ENCODE measurements at regions not wholly inside any gene's neighbourhood (a gene's known extent, or its start where the extent isn't known, plus 50 kb on each side); places are given as distances from the start of the nearest gene placed in this dataset.
A peak's percentile ranks its signal among the peaks of the same experiment; 100 is the strongest.

- no peaks in the 10 kb centered on the region for H3K27me3 ChIP-seq (ENCODE audit: insufficient read depth)
- H3K4me1 ChIP-seq (ENCODE audit: control insufficient read depth in 1 of 2, insufficient read depth in 2 of 2, low read depth in 1 of 2, low read length in 1 of 2) = peaks cover 21 to 40% of the 10 kb centered on the region in 2 experiments
- peak overlapping the region; percentile 58 for H3K9ac ChIP-seq
- 27% methylated on average over 23 of the region's 23 CpGs for WGBS (ENCODE audit: low lambda C conversion rate)
- ChIA-PET CTCF (interaction anchor here (0.7 to 1.9 kb wide), 7 partner anchors 10 to 706 kb away, joined by 3 to 7 read pairs (median 5); no protein-coding TSS in a partner anchor), POLR2A (interaction anchor here (0.8 to 1.3 kb wide), 7 partner anchors 11 to 974 kb away, joined by 3 to 16 read pairs (median 3); no protein-coding TSS in a partner anchor)
- H3K79me2 ChIP-seq (ENCODE audit: insufficient read depth) = no peaks in the 10 kb centered on the region
- no peaks in the 10 kb centered on the region for H3K36me3 ChIP-seq (replicated peaks in 1 of 2; ENCODE audit: control insufficient read depth in 1 of 2, insufficient read depth in 2 of 2, low read length in 1 of 2)
- H3K4me2 ChIP-seq = peak overlapping the region; percentile 58
- peaks cover 21% of the 10 kb centered on the region for H3F3A ChIP-seq (replicated peaks; ENCODE audit: insufficient read depth)
- no peaks in the 10 kb centered on the region for H3K9me3 ChIP-seq
- peak overlapping the region; percentile 95 to 100 for H3K27ac ChIP-seq (ENCODE audit: low read depth in 2 of 2, low read length in 1 of 2)
- no peaks in the 10 kb centered on the region for H4K20me1 ChIP-seq (ENCODE audit: insufficient read depth)
- no peak overlapping the region for H3K4me3 ChIP-seq (ENCODE audit: low read depth in 2 of 2, low read length in 1 of 2)
- peak; percentile 80 for DNase-seq
- H2AFZ ChIP-seq (ENCODE audit: low read depth) = peak overlapping the region; percentile 88
- no peaks in the 10 kb centered on the region for H3K9me2 ChIP-seq
- TF ChIP-seq RAD21 (IDR thresholded peaks at IDR 0.05; ENCODE audit: low read length) (no peak; the same call in none of the 2 replicates), ZBTB33 (IDR thresholded peaks at IDR 0.05; ENCODE audit: borderline replicate concordance, low read depth) (peak; percentile 74; the same call in 1 of the 2 replicates), NRF1 (IDR thresholded peaks at IDR 0.05; ENCODE audit: low read depth, low read length) (no peak), SIN3A (IDR thresholded peaks at IDR 0.05; ENCODE audit: borderline replicate concordance, low read depth, low read length) (no peak), CHD2 (IDR thresholded peaks at IDR 0.05; ENCODE audit: low read length, partially characterized antibody) (peak; percentile 62), FOSL2 (IDR thresholded peaks at IDR 0.05; ENCODE audit: borderline replicate concordance, low read depth) (peak; percentile 37; the same call in 1 of the 2 replicates), CTCF (IDR thresholded peaks at IDR 0.05) (peak; percentile 53), TEAD4 (IDR thresholded peaks at IDR 0.05; ENCODE audit: borderline replicate concordance, insufficient read depth) (peak; percentile 48; the same call in 1 of the 2 replicates), FOXM1 (IDR thresholded peaks at IDR 0.05; ENCODE audit: low read depth) (peak; percentile 59; the same call in 1 of the 2 replicates), PBX3 (IDR thresholded peaks at IDR 0.05) (peak; percentile 86), RXRA (IDR thresholded peaks at IDR 0.05; ENCODE audit: borderline replicate concordance, low read depth) (peak; percentile 84), TAF1 (IDR thresholded peaks at IDR 0.05; ENCODE audit: borderline replicate concordance, low read depth, low read length) (no peak), USF1 (IDR thresholded peaks at IDR 0.05; ENCODE audit: borderline replicate concordance, low read depth) (peak; percentile 20; the same call in 1 of the 2 replicates), ELF1 (IDR thresholded peaks at IDR 0.05) (peak; percentile 22; the same call in 1 of the 2 replicates), EZH2phosphoT487 (IDR thresholded peaks at IDR 0.05; ENCODE audit: borderline replicate concordance, low read depth) (no peak), GATA2 (CRISPR knock-in tag; IDR thresholded peaks at IDR 0.05) (peak; percentile 14; the same call in 1 of the 2 replicates), RCOR1 (IDR thresholded peaks at IDR 0.05; ENCODE audit: low read length) (no peak; the same call in none of the 2 replicates), NFIC (IDR thresholded peaks at IDR 0.05; ENCODE audit: borderline replicate concordance) (peak; percentile 98), JUND (IDR thresholded peaks at IDR 0.05) (peak; percentile 59), TCF12 (IDR thresholded peaks at IDR 0.05) (peak; percentile 99), USF2 (IDR thresholded peaks at IDR 0.05; ENCODE audit: borderline replicate concordance, low read depth, low read length) (no peak), RFX5 (IDR thresholded peaks at IDR 0.05; ENCODE audit: low read length) (no peak), FOXJ3 (CRISPR knock-in tag; IDR thresholded peaks at IDR 0.05) (peak; percentile 30; the same call in 1 of the 2 replicates), SMC3 (IDR thresholded peaks at IDR 0.05; ENCODE audit: low read depth, low read length) (no peak; the same call in 1 of the 2 replicates), GABPA (IDR thresholded peaks at IDR 0.05; ENCODE audit: low read depth) (no peak), IRF3 (IDR thresholded peaks at IDR 0.05; ENCODE audit: low read depth, low read length) (no peak)
Measured at GRCh38 chr16:73172241-73172972, 124.5 kb upstream of the ZFHX3 start.

Measured in SK-N-SH (cell line).